K562 (cell line): ENCODE measurements at regions not wholly inside any gene's neighbourhood (a gene's known extent, or its start where the extent isn't known, plus 50 kb on each side); places are given as distances from the start of the nearest gene placed in this dataset.

Experiments used
- ATF6 ChIP-seq: sonication (generic); formaldehyde crosslinking; IDR thresholded peaks from 2 replicates; pipeline ENCODE4 v1.4.0; 2020; ENCODE audit warnings: mild to moderate bottlenecking, missing genetic modification reagents
- NFYB ChIP-seq: IDR thresholded peaks from 2 replicates; pipeline ENCODE4 v1.6.1; 2011; ENCODE audit warnings: mild to moderate bottlenecking, moderate library complexity; ENCODE audit not compliant: insufficient read length; ENCODE audit errors: extremely low read depth
- SRF ChIP-seq, 2 experiments: fragments of 250-450, 450-650 bp in 1 of 2; sonication (Bioruptor Pico) in 1 of 2; sonication (generic) in 1 of 2; formaldehyde crosslinking; IDR thresholded peaks; 2 replicates each; pipeline versions ENCODE4 v1.5.0 to v1.5.1; 2020 to 2022; ENCODE audit warnings: mild to moderate bottlenecking in 1 of 2, missing genetic modification reagents in 1 of 2
- TBP ChIP-seq: optimal IDR thresholded peaks from 2 replicates; pipeline ENCODE3; 2011; ENCODE audit warnings: low read depth, low read length, improper control_type of control experiment
- TCF7L2 ChIP-seq: fragments of 150-350 bp; IDR thresholded peaks from 2 replicates; pipeline ENCODE4 v1.6.1; 2016; ENCODE audit warnings: low read depth, mild to moderate bottlenecking, low read length, moderate library complexity
- YBX1 ChIP-seq: fragments of 450-650 bp; IDR thresholded peaks from 2 replicates; pipeline ENCODE4 v1.7.1; 2016; ENCODE audit warnings: mild to moderate bottlenecking
- ZNF165 ChIP-seq: fragments of 250-450 bp; sonication (Bioruptor Pico); IDR thresholded peaks from 2 replicates; pipeline ENCODE4 v1.4.0; 2020; ENCODE audit warnings: borderline replicate concordance
- TF ChIP-seq, protein P1 (sequence below), 3 experiments: IDR thresholded peaks in 2 of 3; conservative IDR thresholded peaks in 1 of 3; 2 replicates each; pipeline ENCODE4 v1.5.1; 2011 to 2012; ENCODE audit warnings: low read length in 3 of 3, mild to moderate bottlenecking in 3 of 3, control low read depth in 2 of 3, improper control_type of control experiment in 1 of 3, inconsistent platforms in 1 of 3, low read depth in 1 of 3, mixed read lengths in 1 of 3, moderate library complexity in 1 of 3; ENCODE audit not compliant: insufficient read depth in 2 of 3

GRCh38 chr17:53273126-53273525 lies 549.6 kb upstream of the KIF2B start:
- TF ChIP-seq, protein P1, sequence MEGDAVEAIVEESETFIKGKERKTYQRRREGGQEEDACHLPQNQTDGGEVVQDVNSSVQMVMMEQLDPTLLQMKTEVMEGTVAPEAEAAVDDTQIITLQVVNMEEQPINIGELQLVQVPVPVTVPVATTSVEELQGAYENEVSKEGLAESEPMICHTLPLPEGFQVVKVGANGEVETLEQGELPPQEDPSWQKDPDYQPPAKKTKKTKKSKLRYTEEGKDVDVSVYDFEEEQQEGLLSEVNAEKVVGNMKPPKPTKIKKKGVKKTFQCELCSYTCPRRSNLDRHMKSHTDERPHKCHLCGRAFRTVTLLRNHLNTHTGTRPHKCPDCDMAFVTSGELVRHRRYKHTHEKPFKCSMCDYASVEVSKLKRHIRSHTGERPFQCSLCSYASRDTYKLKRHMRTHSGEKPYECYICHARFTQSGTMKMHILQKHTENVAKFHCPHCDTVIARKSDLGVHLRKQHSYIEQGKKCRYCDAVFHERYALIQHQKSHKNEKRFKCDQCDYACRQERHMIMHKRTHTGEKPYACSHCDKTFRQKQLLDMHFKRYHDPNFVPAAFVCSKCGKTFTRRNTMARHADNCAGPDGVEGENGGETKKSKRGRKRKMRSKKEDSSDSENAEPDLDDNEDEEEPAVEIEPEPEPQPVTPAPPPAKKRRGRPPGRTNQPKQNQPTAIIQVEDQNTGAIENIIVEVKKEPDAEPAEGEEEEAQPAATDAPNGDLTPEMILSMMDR (IDR thresholded peaks at IDR 0.05 in 2 of 3, conservative IDR thresholded peaks at IDR 0.05 in 1 of 3; ENCODE audit: insufficient read depth in 2 of 3, low read depth in 1 of 3, low read length in 3 of 3), result no peak
- TF ChIP-seq TCF7L2 (no peak), ZNF165 (no peak), NFYB (no peak), SRF (CRISPR knock-in tag; IDR thresholded peaks at IDR 0.05) (no peak), YBX1 (no peak), ATF6 (CRISPR knock-in tag) (no peak), TBP (no peak)
